Activated CD8-positive, alpha-beta memory T cell treated with anti-CD3 and anti-CD28 coated beads, Interleukin-2, amount 10 ng/mL, durations not matched to agents 7 days and 5 days (primary cell): ENCODE measurements at regions not wholly inside any gene's neighbourhood (a gene's known extent, or its start where the extent isn't known, plus 50 kb on each side); places are given as distances from the start of the nearest gene placed in this dataset.

Experiments used
- ATAC-seq: fragments of 150-1000 bp; cut with Tn5 transposase; one replicate; pipeline ENCODE4 v1.10.0; 2021; ENCODE audit warnings: moderate library complexity
- CTCF ChIA-PET: fragments of 350-600 bp; sonication (Branson Sonifier 250); formaldehyde crosslinking; loops from one replicate; lab custom pipeline; 2021; ENCODE audit warnings: antibody characterized with exemption; lab: Charles Lee
- DNase-seq: peaks from one replicate; pipeline ENCODE4 v3.0.0-alpha.2; 2020
- H3K27ac Mint-ChIP-seq: one replicate; pipeline ENCODE4 v1.8.0; 2021; ENCODE audit warnings: mild to moderate bottlenecking, mixed read lengths
- H3K27me3 Mint-ChIP-seq: one replicate; pipeline ENCODE4 v1.8.0; 2021; ENCODE audit warnings: mixed read lengths
- H3K36me3 Mint-ChIP-seq: one replicate; pipeline ENCODE4 v1.8.0; 2021; ENCODE audit warnings: mild to moderate bottlenecking, mixed read lengths
- H3K4me1 Mint-ChIP-seq: one replicate; pipeline ENCODE4 v1.8.0; 2021; ENCODE audit warnings: mixed read lengths
- H3K4me3 Mint-ChIP-seq: one replicate; pipeline ENCODE4 v1.8.0; 2021; ENCODE audit warnings: mild to moderate bottlenecking, moderate library complexity, mixed read lengths
- H3K9me3 Mint-ChIP-seq: one replicate; pipeline ENCODE4 v1.8.0; 2022; ENCODE audit warnings: low read depth, mixed read lengths

DNA sequence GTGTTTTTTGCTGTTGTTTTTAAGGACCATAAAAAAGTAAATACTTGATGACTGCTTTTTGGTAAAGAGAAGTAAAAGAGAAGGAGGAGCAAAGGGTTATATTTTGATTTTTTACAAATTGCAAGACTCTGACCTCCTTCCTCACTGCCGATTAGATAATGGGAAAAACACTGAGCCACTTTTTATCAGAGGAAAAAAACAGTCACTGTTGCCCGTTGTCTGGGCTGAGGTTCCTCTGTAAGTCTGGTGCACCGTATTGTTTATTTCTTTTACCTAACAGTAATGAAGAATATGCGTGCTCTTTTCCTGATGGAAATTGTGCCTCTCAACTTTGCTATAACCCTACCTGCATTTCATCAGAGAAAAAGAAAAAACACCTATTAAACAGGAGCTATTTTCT, 178.7 kb upstream of the EMCN start:
- Mint-ChIP-seq H3K9me3 (no peaks in the 10 kb centered on the region), H3K36me3 (no peaks in the 10 kb centered on the region), H3K27ac (no peak overlapping the region), H3K27me3 (peaks cover 2% of the 10 kb centered on the region), H3K4me1 (no peaks in the 10 kb centered on the region), H3K4me3 (no peak overlapping the region)
- ATAC-seq, result no peak
- DNase-seq, result no peak
- CTCF ChIA-PET, result no interaction called here

DNA sequence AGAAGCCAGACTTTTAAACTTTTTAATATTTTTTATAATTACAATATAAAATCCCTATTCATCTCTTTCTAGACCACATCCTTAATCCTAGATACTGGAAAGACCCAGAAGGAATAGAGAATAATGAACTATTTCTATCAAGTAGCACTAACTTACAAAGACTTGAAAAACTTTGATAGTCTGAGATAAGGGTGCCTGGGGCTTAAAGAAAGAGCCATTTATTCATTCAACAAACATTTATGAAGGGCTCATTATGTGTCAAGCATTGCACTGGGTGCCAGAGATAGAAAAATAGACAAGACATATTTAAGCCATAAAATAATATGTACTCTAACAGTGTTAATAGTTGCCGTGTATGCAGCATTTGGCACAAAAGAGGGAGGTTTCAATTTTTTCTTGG, 178.0 kb upstream of the EMCN start:
- Mint-ChIP-seq H3K36me3 (no peaks in the 10 kb centered on the region), H3K27ac (no peak overlapping the region), H3K4me1 (no peaks in the 10 kb centered on the region), H3K27me3 (peaks cover 2% of the 10 kb centered on the region), H3K9me3 (no peaks in the 10 kb centered on the region), H3K4me3 (no peak overlapping the region)
- ATAC-seq (no peak), DNase-seq (no peak)
- CTCF ChIA-PET, result no interaction called here

DNA sequence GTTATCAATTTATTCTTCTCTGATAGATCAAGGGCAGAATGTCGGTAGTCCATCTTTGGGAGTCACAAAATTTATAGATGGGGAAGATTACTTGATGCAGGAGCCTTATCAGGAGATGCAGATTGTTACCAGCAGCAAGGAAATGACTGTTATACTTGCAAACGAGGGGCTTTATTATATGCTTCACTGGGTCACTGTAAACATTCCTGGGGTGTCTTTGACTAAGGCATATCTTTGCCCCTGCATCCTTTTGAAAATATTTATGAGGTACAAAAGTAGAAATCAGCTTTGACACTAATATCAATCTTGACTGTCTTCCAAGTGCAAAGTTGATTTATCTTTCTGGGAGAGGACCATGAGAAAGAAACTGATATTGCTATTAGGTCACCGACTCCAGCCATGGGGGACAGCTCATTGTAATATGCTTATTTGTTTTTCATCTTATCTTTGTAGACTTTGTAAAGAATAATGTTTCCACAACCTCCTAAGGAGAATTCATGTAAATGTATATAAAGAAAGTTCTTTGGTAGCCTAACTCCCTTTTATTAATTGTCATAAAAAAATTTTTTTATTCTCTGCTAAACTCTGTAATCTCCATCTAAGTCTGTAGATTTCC, 177.3 kb upstream of the EMCN start:
- no peaks in the 10 kb centered on the region for H3K9me3 Mint-ChIP-seq
- no peak overlapping the region for H3K4me3 Mint-ChIP-seq
- CTCF ChIA-PET, result no interaction called here
- ATAC-seq, result no peak
- no peak for DNase-seq
- no peak overlapping the region for H3K27ac Mint-ChIP-seq
- H3K4me1 Mint-ChIP-seq, result no peaks in the 10 kb centered on the region
- peaks cover 2% of the 10 kb centered on the region for H3K27me3 Mint-ChIP-seq
- no peaks in the 10 kb centered on the region for H3K36me3 Mint-ChIP-seq

DNA sequence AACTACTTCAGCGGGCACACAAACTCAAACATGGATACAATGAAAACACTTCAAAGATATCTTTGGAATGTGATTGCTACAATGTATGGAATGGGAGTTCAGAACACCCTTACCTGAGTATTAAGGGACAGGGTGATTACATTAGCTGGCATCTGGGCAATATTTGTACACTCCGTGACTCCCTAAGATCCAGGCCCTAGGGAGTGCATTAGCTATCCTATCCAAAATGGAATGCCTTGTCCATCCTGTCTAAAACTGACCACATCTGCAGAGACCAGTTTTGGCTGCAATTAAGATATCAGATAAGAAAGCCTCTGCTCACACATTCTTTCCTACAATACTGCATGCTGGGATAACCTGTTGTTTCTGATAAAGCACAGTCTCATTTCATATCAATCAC, 176.6 kb upstream of the EMCN start:
- H3K27me3 Mint-ChIP-seq, result peaks cover 2% of the 10 kb centered on the region
- H3K4me1 Mint-ChIP-seq, result no peaks in the 10 kb centered on the region
- CTCF ChIA-PET, result no interaction called here
- no peak for ATAC-seq
- no peak overlapping the region for H3K27ac Mint-ChIP-seq
- no peak for DNase-seq
- H3K36me3 Mint-ChIP-seq, result no peaks in the 10 kb centered on the region
- H3K9me3 Mint-ChIP-seq, result no peaks in the 10 kb centered on the region
- no peak overlapping the region for H3K4me3 Mint-ChIP-seq

DNA sequence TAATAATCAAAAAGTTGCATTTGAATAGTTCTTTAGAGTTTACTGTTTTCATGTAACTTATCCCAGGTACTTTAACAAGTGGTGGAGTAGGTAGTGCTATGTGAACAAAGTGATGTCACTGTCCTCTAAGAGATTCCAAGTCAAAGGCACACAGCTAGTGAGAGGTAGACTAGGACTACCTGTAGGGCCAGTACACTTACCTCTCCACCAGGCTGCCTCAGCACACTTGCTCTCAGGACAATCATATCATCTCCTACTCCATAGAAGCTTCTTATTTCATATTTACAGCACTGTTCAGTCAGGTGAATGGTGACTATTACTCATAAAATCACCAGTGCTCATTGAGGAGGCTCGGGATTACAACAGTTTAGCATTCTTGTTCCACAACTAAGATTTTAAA, 173.0 kb upstream of the EMCN start:
- CTCF ChIA-PET, result no interaction called here
- Mint-ChIP-seq H3K4me1 (no peaks in the 10 kb centered on the region), H3K27me3 (peaks cover 7% of the 10 kb centered on the region), H3K27ac (no peak overlapping the region), H3K4me3 (no peak overlapping the region), H3K36me3 (no peaks in the 10 kb centered on the region), H3K9me3 (no peaks in the 10 kb centered on the region)
- no peak for ATAC-seq
- no peak for DNase-seq

DNA sequence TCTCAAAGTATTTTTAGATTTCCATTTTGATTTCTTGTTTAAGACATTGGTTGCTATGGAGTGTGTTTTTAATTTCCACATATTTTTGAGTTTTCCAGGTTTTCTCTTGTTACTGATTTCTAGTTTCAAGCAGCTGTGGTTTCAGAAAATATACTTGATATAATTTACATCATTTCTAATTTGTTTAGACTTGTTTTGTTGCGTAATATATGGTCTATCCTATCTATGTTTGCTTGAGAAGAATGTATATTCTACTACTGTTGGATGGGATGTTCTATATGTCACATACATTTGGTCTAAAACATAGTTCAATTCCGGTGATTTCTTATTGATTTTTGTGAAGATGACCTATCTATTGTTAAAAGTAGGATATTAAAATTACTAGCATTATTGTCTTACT, 170.5 kb upstream of the EMCN start:
- peaks cover 14% of the 10 kb centered on the region for H3K27me3 Mint-ChIP-seq
- H3K4me1 Mint-ChIP-seq, result no peaks in the 10 kb centered on the region
- no peak overlapping the region for H3K27ac Mint-ChIP-seq
- H3K36me3 Mint-ChIP-seq, result no peaks in the 10 kb centered on the region
- ATAC-seq (no peak), DNase-seq (no peak)
- H3K9me3 Mint-ChIP-seq, result no peaks in the 10 kb centered on the region
- H3K4me3 Mint-ChIP-seq, result no peak overlapping the region
- CTCF ChIA-PET, result interaction anchor here (0.6 kb wide), 1 partner anchor 50 kb away, joined by 3 read pairs; no protein-coding TSS in a partner anchor

DNA sequence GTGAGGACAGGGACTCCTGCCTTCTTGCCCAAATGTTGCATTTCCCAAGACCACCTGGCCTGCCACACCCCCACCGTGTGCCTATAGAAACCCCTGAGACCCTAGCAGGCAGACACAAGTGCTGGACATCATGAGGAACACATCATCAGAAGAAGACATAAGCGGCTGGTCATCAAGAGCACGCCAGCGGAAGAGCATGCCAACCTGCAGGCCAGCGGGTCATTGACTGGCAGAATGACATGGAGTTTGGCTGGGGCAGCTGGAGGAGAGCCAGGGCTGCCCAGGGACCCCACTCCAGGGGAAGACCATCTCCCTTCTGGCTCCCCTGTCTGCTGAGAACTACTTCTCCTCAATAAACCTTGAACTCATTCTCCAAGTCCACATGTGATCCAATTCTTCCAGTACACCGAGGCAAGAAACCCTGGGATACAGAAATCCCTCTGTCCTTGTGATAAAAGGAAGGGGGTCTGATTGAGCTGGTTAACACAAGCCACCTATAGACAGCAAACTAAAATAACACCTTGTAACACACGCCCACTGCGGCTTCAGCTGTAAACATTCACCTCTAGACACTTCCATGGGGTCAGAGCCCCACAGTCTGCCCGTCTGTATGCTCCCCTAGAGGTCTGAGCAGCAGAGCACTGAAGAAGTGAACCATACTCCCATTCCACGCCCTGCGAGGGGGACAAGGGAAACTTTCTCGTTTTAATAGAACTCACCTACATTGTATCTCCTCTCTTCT, 164.8 kb upstream of the EMCN start:
- Mint-ChIP-seq H3K27ac (no peak overlapping the region), H3K36me3 (no peaks in the 10 kb centered on the region), H3K4me1 (no peaks in the 10 kb centered on the region), H3K27me3 (peaks cover 14% of the 10 kb centered on the region), H3K4me3 (no peak overlapping the region), H3K9me3 (no peaks in the 10 kb centered on the region)
- ATAC-seq (no peak), DNase-seq (no peak)
- CTCF ChIA-PET, result no interaction called here

DNA sequence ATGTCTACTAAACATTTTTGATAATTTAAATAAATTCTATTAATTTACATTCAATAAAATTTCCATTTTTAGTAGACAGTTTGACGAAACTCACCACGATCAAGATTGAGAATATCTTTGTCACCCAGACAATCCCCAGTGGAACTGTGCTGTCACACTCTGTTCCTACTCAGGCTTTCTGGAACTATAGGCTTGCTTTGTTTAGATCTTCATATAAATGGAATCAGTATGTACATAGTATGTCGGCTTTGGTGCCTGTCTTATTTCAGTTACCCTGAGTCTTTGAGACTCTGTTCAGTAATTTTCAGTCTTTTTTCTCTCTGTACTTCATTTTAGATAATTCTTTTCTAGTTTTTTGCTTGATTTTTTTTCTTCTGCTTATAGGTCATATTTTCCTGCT, 163.5 kb upstream of the EMCN start:
- no peaks in the 10 kb centered on the region for H3K36me3 Mint-ChIP-seq
- no peak overlapping the region for H3K27ac Mint-ChIP-seq
- peaks cover 11% of the 10 kb centered on the region for H3K27me3 Mint-ChIP-seq
- H3K4me3 Mint-ChIP-seq, result no peak overlapping the region
- no peaks in the 10 kb centered on the region for H3K4me1 Mint-ChIP-seq
- no peaks in the 10 kb centered on the region for H3K9me3 Mint-ChIP-seq
- ATAC-seq (no peak), DNase-seq (no peak)
- CTCF ChIA-PET, result no interaction called here

DNA sequence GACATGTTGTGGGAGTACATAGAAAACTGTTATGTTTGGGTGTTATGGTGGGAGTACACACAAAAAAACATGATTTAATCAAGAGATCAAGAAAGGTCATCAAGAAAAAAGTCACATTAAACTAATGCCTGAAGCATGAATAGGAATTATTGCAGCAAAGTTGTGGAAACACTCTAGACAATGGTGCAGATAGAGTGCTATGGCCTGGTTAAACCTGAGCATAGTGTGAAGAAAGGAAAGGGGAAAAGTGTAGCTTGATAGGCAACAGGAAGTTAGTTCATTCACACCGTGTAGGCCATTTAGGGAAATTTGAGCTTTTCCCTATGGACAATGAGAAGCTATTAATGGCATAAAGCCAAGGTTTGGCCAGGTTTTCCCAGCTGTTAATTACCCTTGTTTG, 162.1 kb upstream of the EMCN start:
- DNase-seq (no peak), ATAC-seq (no peak)
- H3K4me3 Mint-ChIP-seq, result no peak overlapping the region
- no peaks in the 10 kb centered on the region for H3K36me3 Mint-ChIP-seq
- no peak overlapping the region for H3K27ac Mint-ChIP-seq
- no peaks in the 10 kb centered on the region for H3K4me1 Mint-ChIP-seq
- no peaks in the 10 kb centered on the region for H3K9me3 Mint-ChIP-seq
- CTCF ChIA-PET, result no interaction called here
- peaks cover 2% of the 10 kb centered on the region for H3K27me3 Mint-ChIP-seq

DNA sequence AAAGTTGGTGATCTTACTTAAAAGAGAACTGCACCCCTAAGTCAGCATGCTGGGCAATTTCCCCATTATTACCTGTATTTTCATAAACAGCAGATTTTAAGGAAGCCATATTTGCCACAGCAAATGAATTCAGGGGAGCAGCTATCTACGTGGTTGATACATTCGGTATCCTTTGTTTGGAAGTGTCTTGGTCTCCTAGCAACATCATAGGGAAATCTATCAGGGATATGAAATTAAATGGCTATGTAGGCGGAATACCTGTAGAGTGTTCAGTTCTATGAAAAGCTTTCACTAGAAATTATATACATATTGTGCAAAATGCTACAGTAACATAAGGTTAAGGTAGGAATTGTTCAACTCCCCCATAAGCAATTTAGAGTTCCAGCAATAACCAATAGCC, 157.2 kb upstream of the EMCN start:
- Mint-ChIP-seq H3K27ac (no peak overlapping the region), H3K4me3 (no peak overlapping the region), H3K36me3 (no peaks in the 10 kb centered on the region), H3K4me1 (no peaks in the 10 kb centered on the region), H3K9me3 (no peaks in the 10 kb centered on the region), H3K27me3 (no peaks in the 10 kb centered on the region)
- DNase-seq (no peak), ATAC-seq (no peak)
- CTCF ChIA-PET, result no interaction called here

DNA sequence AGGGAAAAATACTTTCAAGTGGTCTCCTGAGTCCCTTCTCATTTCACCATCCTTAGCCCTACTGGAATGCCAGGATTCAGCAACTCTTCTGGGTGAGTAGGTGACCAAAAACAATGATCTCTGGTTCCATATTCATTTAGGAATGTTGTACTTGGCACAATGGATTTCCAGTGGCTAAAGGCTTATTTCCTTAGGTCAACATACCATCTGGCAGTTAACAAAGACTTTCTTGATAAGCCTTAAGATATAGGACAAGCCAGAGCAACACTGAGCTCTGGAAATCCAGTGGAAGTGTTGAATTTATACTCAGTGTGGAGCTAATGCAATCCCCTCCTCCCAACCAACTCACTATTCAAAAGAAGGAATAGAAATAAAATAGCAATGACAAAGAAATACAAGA, 139.4 kb upstream of the EMCN start:
- Mint-ChIP-seq H3K27ac (no peak overlapping the region), H3K36me3 (no peaks in the 10 kb centered on the region), H3K27me3 (peaks cover 9% of the 10 kb centered on the region), H3K4me3 (no peak overlapping the region), H3K9me3 (no peaks in the 10 kb centered on the region), H3K4me1 (no peaks in the 10 kb centered on the region)
- DNase-seq (no peak), ATAC-seq (no peak)
- CTCF ChIA-PET, result no interaction called here

DNA sequence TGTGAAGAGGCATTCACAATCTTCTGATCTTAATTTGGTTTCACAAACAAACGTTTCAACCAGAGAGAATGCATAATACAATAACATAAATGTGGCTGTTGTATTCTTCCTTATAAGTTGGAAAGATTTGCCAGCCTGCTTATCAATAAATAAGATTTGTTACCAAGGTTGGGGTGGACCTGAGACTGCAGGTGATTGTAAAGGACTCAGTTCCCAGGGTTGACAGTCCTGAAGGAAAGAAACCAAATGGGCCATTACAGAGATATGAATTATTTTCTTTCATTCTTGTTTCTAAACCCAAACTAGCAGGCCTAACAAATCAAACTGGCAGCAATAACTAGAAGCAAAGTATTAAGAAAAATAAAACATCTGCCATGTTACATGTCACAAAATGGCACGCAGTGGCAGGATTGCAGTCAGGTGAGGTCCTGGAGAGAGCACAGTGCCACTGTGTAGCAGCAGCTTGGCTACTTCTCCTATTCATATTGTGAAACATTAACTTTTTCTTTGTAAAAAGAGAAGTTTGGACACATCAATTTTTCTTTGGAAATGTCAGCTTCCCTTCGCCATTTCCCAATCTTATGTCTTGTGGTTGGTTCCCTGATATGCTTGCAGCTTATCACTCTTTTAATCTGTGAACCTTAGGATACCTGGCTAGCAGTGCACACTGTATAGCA, 133.8 kb upstream of the EMCN start:
- peaks cover 5% of the 10 kb centered on the region for H3K27me3 Mint-ChIP-seq
- CTCF ChIA-PET, result no interaction called here

DNA sequence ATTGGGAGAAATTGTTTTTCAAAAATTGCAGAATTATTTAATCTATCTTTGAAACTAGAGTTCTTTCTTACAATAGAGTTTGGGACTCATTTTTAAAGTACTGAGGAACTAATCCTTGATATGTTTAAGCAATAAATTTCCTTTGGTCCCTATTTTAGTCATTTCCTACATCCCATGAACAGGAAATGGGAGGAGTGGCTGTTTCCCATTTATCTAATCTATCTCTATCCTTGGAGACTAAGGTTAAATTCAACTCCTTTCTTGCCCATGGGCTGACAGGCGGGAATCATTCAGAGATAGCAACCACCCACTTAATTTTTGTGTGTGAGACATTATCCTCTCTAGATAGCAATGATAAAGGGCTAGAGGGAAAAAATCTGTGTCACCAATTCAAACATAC, 131.6 kb upstream of the EMCN start:
- DNase-seq (no peak), ATAC-seq (no peak)
- H3K4me1 Mint-ChIP-seq, result no peaks in the 10 kb centered on the region
- CTCF ChIA-PET, result no interaction called here
- H3K4me3 Mint-ChIP-seq, result no peak overlapping the region
- H3K9me3 Mint-ChIP-seq, result no peaks in the 10 kb centered on the region
- no peak overlapping the region for H3K27ac Mint-ChIP-seq
- no peaks in the 10 kb centered on the region for H3K36me3 Mint-ChIP-seq
- H3K27me3 Mint-ChIP-seq, result peaks cover 5% of the 10 kb centered on the region

More for the DNA sequence above, 133.8 kb upstream of the EMCN start:
- DNase-seq, result no peak
- Mint-ChIP-seq H3K27ac (no peak overlapping the region), H3K4me1 (no peaks in the 10 kb centered on the region), H3K4me3 (no peak overlapping the region), H3K36me3 (no peaks in the 10 kb centered on the region), H3K9me3 (no peaks in the 10 kb centered on the region)
- no peak for ATAC-seq

DNA sequence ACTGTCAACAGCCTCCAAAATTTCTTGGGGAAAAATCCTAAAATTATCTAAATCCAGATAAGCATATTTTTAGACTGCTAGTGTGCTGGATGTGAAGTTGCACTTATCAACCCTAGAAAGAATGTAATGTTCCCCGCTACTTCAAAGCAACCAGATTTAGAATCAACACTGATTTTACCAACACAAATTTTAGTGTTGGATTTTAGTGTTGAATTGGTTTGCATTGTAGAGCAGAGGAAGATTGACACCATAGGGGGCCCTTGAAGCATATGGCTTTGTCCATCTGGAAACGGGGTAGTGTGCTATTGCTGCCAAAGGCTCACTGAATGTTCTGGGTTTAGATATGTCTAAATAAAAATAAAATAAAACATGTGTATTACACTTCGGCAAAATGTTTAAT, 126.3 kb upstream of the EMCN start:
- no peaks in the 10 kb centered on the region for H3K9me3 Mint-ChIP-seq
- H3K4me3 Mint-ChIP-seq, result no peak overlapping the region
- H3K27me3 Mint-ChIP-seq, result peaks cover 12% of the 10 kb centered on the region
- H3K4me1 Mint-ChIP-seq, result no peaks in the 10 kb centered on the region
- no peaks in the 10 kb centered on the region for H3K36me3 Mint-ChIP-seq
- CTCF ChIA-PET, result no interaction called here
- ATAC-seq (no peak), DNase-seq (no peak)
- H3K27ac Mint-ChIP-seq, result no peak overlapping the region
